HG03159 (cell line): ENCODE measurements at regions not wholly inside any gene's neighbourhood (a gene's known extent, or its start where the extent isn't known, plus 50 kb on each side); places are given as distances from the start of the nearest gene placed in this dataset.
"Not testable (repeated sequence)": the region's sequence is repeated elsewhere in the genome, so short reads cannot be mapped to it uniquely, and the experiment has no call there.

Experiments
- ATAC-seq: cut with Tn5 transposase; IDR thresholded peaks from one replicate; pipeline ENCODE4 v1.9.1; 2021; ENCODE audit warnings: mild to moderate bottlenecking, moderate library complexity; ENCODE audit not compliant: unreplicated experiment

DNA sequence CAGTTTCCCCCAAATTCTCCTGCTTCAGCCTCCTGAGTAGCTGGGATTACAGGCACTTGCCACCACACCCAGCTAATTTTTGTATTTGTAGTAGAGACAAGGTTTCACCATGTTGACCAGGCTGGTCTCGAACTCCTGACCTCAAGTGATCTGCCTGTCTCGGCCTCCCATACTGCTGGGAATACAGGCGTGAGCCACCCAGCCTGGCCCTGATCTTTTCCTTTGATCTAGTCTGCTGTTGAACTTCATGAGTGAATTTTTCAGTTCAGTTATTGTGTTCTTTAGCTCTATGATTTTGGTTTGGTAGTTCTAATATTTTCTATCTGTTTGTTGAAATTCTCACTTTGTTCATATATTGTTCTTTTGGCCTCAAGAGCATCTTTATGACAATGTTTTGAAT lies 83.4 kb upstream of the RAP2C start:
- ATAC-seq = not testable (repeated sequence)

DNA sequence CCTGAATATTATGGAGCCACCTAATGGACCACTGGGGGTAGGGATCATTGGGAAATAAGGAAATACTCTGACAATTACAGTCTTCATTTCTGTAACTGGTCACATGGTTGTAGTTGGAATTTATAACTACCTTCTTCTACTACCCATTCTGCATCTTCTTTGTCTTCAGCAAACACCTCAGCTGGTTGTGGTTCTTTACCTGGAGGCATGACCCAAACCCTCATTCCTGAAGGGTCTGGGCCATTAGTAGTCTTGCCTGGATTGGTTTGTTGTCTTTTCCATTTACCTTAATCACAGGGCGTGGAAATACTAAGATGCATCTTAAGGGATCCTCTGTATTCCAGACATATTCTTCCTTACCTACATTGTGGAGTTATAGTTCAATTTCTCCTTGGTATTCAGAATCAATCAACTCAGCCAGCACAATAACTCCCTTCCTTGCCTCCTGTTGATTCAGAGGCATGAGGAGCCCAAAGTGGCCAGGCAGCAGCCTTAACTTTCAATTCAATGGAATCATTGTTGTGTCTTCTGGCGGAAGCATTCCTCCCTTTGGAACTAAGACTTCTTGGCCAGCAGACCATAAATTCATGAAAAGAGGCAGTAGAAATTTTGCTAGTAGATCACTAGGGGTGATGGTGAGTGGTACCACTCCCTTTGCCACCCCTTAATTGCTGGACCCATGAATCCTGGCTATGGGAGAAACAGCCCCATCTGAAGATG lies 75.7 kb upstream of the RAP2C start:
- ATAC-seq = no peak

DNA sequence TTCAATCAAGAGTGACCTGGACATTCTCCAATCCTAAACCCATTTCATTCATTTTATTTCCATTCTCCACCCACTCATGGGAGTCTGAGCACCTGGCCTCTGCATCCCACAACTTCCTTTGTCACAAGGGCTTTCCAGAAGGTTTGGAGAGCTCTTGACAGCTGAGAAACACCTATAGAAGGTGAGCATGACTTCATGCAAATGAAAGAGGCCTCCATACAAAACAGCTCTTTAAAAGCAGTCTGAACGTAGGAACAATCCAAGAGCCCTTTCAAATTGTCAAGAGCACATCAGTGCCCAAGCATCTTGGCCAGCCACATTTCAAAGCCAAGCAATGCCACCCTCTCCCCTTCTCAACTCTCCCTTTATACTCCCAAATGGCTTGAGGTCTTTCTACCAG lies 74.9 kb upstream of the RAP2C start:
- no peak for ATAC-seq

DNA sequence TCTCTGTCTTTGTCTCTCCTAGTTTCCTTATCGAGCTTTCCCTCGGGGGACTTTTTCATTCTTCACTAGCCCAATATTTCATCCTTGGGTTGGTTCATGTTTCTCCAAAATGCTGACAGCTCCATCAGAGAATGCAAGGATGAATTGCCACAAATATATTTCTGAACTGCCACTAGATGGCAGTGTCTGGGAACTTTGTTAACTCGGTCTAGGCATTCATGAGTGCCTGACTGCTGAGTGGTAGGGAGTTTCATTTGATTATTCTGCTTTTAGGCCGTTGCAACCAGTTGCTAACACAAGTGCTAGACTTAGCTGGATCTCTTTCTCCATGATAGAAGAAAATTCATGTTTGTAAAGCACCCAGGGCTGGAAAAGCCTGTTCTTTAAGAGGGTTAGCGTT lies 73.5 kb upstream of the RAP2C start:
- ATAC-seq = peak; percentile 64

DNA sequence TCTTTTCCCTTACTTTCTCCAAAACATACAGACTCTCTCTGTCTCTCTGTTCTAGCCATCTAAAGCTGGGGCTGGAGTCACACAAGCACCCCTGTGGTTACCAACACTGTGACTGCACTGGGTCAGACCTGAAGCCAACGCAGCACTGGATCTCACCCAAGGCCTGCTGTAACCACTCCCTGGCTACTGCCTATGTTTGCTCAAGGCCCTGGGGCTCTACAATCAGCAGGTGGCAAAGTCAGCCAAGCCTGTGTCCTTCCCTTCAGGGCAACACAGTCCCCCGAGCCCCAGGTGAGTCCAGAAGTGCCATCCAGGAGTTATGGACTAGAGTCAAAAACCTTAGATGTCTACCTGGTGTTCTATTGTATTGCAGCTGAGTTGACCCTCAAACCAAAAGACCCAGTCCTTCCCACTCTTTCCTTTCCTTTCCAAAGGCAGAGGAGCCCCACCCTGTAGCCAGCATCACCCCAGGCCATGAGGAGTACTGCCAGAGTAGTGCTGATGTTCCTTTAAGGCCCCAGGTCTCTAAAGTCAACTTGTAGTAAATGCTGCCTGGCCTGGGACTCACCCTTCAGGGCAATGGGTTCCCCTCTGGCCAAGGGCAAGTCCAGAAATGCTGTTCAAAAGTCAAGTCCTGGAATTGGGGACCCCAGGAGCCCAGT lies 58.8 kb upstream of the RAP2C start:
- ATAC-seq = no peak

DNA sequence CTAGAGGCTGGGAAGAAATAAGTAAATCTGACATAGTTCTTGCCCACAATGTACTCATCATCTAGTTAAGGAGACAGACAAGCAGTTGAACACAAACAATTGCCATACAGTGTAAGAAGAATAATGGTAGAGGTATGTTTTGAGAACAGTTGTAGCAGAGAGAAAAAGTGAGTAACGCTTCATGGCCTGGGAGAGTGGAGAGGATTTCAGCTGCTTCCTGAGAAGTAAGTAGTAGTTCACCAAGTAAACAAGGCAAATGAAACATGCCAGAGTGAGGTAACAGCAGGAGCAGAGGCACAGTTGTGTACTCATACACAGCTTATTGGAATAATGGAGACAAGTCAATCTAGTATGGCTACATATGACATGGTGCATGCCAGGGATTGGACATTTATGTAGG lies 53.6 kb upstream of the RAP2C start:
- no peak for ATAC-seq

DNA sequence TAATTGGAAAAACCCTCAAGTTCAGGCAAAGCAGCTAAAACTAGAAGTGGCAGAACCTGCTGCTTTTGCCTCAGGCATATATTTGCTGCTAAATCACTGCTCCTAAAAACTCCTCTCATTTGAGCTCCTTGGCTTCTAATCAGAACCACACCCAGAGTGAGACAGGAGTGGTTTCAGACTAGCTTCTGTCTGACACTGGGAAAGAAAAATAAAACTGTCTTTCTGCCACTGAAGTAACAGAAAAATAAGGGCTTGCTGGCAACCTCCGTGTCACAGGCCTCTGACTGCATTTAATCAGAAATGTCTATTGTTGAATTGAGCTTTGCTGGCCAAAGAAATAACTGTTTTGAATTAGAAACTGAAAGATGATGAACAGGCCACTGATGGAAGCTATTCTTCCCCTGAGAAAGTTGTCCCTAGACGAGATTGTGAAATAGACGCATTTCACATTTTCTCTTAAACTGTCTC lies 52.1 kb upstream of the RAP2C start:
- no peak for ATAC-seq

DNA sequence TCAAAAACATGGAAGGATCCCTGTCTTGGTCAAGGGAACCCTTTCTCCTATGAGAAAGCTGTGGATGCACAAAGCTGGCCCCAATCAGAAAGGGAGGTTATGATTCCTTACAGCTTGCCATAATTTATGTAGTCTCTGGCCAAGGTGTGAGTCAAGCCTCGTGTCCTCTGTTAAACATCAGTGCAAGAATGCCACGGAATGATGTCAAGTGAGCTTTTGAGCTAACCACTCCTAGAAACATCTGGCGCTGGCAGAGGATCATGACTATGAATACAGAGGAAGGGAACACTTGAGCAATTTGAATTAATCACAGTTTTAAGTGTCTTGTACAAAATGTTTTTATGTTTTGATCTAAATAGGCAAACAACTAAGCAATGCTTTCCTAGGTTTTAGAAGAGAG lies 51.5 kb upstream of the RAP2C start:
- no peak for ATAC-seq

DNA sequence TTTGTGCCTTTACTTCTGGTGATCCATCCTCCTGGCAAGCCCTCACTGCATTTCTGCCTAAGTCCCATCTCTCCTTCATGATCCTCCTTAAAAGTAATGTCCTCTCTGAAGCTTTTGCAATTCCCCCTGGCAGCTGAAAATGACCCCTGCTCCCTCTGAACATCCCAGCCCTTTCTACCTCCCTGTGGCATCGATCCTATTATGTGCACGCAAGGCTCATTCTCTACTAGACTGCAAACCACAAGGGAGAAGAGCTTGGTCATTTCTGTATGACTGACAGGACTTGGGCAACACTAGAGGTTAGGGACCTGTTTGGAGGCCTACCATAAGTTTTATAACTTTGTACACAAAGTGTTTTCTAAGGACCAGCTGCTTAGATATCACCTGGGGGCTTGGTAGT lies 50.8 kb upstream of the RAP2C start:
- no peak for ATAC-seq
